GM12865 (cell line): ENCODE measurements at regions not wholly inside any gene's neighbourhood (a gene's known extent, or its start where the extent isn't known, plus 50 kb on each side); places are given as distances from the start of the nearest gene placed in this dataset.

ENCODE experiments used
- DNase-seq: peaks from one replicate; pipeline ENCODE4 v3.0.0; 2010; ENCODE audit warnings: low read depth
- H3K4me3 ChIP-seq: 2 replicates; pipeline ENCODE4 v1.5.1; 2011; ENCODE audit warnings: mild to moderate bottlenecking, low read depth, low read length, control low read depth
- CTCF ChIP-seq: IDR thresholded peaks from 2 replicates; pipeline ENCODE4 v1.5.1; 2011; ENCODE audit warnings: low read length, control low read depth, low read depth, inconsistent platforms; ENCODE audit not compliant: insufficient read depth; ENCODE audit errors: missing control alignments

- no peak overlapping the region for H3K4me3 ChIP-seq
- no peak for TF ChIP-seq CTCF
- no peak for DNase-seq
Measured at GRCh38 chr9:79257790-79258351, 313.9 kb upstream of the TLE4 start.

- H3K4me3 ChIP-seq = no peak overlapping the region
- TF ChIP-seq CTCF = no peak
- DNase-seq = no peak
Measured at GRCh38 chr9:79259858-79260257, 311.9 kb upstream of the TLE4 start.

GRCh38 chr9:79263628-79264027, 308.1 kb upstream of the TLE4 start:
- no peak for DNase-seq
- no peak overlapping the region for H3K4me3 ChIP-seq
- TF ChIP-seq CTCF = no peak

- no peak for TF ChIP-seq CTCF
- DNase-seq = no peak
- H3K4me3 ChIP-seq = no peak overlapping the region
Measured at GRCh38 chr9:79264041-79264440, 307.7 kb upstream of the TLE4 start.

- no peak for DNase-seq
- no peak overlapping the region for H3K4me3 ChIP-seq
- no peak for TF ChIP-seq CTCF
Measured at GRCh38 chr9:79264511-79265355, 307.0 kb upstream of the TLE4 start.

GRCh38 chr9:79266986-79267385, 304.8 kb upstream of the TLE4 start:
- DNase-seq = no peak
- TF ChIP-seq CTCF = no peak
- no peak overlapping the region for H3K4me3 ChIP-seq
